Stimulated activated CD4-positive, alpha-beta T cell treated with anti-CD3 and anti-CD28 coated beads, Interleukin-1b, Interleukin-23, amount 100 ng/mL, for 24 hours (primary cell): ENCODE measurements at regions not wholly inside any gene's neighbourhood (a gene's known extent, or its start where the extent isn't known, plus 50 kb on each side); places are given as distances from the start of the nearest gene placed in this dataset.
"Not testable (repeated sequence)": the region's sequence is repeated elsewhere in the genome, so short reads cannot be mapped to it uniquely, and the experiment has no call there.

Experiments
- DNase-seq, 4 experiments: peaks; one replicate each; pipeline ENCODE4 v3.0.0-alpha.2; 2020; ENCODE audit warnings: low read depth in 4 of 4, low spot score in 1 of 4

DNA sequence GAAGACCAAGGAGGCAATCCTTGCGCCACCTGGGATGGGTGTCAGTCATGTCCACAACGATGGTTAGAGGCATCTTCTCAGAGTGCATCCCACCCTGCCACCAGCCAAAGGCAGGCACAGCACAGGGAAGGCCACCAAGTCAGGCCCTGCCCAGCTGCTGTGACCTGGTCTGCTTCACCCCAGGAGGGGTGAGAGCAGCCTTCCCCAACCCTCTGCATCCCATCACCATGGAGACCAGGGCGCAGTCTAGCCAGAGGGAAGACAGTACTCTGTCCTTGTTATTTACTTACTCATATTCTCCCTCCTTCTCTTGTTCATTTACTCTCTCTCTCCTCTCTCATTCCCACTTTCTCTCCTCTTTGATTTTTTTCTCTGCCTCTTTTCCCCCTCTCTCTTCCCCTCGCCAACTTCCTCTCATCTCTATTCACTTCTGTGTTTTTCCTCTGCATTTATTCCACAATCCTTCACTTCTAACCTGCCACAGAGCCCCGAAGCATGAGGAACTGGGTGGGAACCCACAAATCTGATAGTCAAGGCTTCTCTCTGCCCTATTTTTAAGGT, 749.4 kb downstream of the UQCRFS1 start:
- no peak for DNase-seq

DNA sequence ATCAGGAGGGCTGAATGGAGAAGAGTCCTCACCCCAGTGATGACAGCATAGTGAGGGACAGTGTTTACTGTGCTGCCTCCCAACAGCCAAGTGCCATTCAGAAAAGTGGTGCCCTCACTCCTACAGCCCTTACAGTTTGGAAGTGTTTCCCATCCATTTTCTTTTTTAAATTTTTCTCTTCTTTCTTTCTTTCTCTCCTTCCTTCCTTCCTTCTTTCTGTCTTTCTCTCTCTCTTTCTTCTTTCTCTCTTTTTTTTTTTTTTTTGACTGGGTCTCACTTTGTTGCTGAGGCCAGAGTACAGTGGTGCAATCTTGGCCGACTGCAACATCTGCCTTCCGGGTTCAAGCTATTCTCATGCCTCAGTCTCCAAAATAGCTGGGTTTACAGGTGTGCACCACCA, 755.3 kb downstream of the UQCRFS1 start:
- DNase-seq = no peak

DNA sequence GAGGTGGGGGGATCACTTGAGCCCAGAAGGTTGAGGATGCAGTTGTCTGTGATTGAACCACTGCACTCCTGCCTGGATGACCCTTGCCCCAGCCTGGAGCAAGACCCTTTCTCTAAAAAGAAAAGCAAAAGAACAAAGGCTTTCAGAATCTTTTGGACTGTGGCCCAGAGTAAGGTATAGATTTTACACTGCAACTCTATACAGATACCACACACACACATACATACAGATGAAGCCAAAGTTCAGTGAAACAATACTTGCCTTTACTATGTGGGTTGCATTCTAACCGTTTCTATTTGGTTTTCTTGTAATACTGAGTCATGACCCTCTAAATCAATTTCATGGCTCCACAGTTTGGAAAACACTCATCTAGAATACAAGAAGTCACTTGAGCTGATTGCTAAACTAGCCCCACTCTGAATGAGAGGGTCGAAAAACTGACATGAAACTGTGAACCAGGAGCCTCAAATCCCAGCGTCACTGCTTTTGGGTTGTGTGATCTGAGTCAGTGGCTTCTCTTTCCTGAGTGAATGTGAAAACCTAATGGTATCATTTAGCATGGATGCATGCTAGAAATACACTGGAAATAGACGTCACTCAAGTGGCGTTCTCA, 756.1 kb downstream of the UQCRFS1 start:
- DNase-seq = no peak

DNA sequence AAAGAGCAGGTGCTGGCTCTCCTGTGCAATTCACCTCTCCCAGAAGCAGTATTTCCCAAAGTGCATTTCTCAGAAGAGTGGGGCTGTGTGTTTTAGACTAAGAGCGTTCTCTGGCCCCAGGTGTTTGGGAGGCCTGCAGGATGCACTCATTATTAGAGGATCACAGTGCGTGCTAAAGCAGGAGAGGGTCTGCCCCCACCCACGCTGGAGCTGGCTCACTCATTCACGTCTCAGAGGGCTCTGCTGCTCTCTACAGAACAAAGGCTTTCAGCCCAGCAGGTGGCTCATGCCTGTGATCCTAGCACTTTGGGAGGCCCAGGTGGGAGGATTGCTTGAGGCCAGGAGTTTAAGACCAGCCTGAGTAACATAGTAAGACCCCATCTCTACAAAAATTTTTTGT, 756.7 kb downstream of the UQCRFS1 start:
- DNase-seq = no peak

DNA sequence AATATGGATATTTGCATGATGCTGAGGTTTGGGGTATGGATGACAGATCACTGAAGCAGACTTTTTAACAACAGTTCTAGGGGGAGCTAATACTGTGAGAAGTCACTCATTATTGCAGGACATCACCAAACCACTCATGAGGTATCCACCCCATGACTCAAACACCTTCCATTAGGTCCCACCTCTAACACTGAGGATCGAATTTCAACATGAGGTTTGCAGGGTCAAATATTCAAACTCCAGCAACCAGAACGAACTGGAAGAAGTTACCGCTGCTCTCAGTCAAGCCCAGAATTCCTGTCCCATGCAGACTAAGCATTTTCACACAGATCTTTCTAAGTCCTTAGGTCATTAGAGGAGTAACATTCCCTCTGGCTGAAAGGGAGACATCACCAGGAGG, 758.9 kb downstream of the UQCRFS1 start:
- no peak for DNase-seq

DNA sequence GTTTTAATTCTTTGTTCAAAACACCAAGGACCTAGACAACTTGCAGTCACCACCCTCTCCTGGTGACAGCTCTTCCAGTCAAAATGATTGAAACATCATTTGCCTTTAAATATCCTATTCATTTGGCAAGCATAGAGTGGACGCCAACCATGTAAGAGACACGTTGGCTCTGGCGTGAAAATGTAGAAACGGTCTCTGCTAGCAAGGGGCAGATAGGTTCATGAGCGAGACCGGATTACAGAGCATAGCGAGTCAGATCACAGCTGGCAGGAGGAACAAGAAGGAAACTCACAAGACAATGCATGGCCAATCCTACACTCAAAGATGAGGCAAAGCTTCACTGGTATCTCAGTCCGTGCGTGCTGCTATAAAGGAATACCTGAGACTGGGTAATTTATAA, 759.5 kb downstream of the UQCRFS1 start:
- no peak for DNase-seq

DNA sequence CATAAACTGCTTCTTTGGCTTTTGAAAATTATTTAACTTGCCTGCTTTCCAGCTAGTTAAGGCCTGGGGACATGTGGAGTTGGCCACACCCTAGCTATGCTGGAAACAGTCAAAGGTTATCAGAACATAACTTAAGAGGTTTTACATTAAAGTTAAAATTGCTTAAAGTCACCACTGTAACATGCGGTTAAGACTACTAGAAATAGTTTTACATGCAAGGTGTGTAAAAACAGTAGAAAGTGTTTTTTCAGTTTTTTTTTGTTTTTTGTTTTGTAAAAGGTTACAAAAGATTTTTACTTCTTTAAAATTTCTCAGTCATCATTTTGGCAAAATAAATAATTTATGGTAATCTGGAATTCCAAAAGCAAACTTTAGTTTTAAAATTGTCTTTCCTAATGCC, 763.1 kb downstream of the UQCRFS1 start:
- DNase-seq = no peak

DNA sequence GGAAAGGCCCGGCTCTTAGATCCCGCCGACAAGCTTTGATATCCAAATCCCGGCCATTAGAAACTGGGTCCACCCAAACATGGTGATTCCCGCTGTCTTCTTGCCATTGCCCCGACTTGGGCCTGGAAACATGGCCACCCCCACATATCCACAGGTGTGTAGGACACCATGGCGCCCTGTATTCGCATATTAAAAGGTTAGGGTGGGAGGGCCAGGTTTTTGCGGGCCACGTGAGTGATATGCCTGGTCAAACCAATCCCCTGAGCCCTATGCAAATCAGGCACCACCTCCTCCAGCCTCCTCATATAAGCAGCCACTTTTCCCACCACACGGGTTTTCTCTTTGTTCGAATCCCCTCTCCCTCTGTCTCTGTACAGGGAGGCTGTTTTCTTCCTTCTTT, 766.4 kb downstream of the UQCRFS1 start:
- no peak for DNase-seq

DNA sequence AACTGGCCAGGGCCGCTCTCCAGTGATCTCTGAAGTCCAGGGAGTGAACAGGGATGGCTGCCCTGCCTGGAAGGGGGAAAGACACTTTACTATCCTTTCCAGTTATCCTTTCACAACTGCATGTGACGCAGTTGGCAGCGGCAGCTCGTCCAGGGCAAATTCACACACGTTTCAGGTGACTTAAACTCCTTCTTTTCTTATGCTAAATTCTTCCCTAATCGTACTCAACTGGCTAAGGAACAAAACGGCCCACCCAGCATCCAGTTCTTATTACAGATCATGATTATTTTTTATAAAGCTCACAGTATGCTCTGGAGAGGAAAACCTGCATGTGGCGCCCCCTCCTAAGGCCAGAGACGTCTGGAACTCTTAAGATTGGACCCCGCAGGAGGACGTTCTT, 767.1 kb downstream of the UQCRFS1 start:
- no peak for DNase-seq

DNA sequence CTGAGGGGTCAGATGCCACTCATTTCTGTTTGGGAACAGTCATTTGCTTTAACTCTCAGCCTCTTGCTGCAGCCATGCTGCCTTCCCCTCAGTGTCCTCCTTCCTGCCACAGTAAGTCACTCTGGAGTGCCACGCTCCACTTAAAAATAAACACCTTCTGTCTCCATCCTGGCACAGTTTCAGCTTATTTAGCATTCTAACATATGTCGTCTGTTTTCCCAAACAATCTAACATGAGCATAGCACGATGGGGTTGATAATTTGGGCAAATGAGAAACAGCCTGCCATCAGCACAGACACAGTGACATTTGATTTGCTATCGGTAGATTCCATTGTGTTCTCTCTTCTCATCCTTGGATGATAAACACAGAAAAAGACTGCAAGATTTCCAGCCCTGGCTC, 768.6 kb downstream of the UQCRFS1 start:
- DNase-seq = no peak

DNA sequence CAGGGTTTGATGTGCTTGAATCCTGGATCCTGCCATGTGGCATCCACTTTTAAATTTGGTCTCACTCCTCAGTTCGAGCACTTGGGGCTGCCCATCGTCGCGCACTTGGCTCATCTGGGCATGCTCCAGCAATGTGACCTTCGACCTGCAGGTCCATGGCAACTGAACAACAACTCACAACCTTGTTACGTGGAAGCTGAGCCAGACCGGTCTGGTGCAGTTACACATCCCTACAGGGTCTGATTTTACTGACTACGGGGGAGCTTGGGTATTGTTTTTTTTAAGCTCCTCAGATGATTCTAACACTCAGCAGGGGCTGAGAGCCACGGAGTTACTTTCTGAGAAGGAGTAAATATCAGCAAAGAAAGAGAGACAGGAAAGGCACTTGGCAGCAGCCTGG, 769.6 kb downstream of the UQCRFS1 start:
- DNase-seq = no peak

DNA sequence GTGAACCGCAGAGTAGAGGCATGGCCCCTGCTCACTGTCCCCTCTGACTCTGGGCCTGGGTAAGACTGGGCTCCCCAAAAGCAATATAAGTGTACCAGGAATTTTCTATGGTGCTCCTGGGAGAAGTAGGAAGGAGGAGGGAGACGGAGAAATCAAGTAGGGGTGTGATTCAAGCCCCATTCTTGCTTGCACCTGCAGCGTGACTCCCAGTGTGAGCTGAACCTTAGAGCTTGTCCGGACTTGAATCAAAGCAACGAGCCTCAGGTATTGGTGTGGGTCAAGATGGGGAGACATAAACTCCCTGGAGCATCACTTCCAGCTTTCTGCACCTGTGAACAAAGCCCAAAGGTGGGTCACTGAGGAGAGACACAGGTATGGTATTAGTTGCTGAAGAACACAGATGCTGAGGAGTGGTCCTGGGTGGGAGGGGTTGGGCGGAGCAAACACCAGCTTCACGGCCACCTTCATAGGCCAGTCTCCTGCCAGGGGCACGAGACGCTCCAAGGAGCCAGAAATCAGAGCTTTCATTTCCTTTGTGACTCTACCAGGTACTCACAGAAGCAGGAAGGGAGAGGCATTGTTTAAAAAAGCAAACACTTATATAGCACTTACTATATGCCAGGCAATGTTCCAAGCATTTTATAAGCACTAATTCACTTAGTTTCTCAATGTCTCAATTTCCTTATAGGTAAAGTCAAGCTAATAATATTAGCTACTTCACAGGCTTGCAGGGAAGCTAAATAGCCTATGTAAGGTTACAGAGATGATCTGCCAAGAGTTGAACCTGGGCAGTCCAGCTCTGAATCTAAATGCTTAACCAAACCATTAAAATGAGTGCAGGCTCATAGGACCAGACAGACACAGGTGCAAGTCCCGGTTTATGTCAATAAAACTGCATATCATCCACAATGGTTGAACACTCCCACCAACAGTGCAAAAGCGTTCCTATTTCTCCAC, 775.3 kb downstream of the UQCRFS1 start:
- DNase-seq = no peak

DNA sequence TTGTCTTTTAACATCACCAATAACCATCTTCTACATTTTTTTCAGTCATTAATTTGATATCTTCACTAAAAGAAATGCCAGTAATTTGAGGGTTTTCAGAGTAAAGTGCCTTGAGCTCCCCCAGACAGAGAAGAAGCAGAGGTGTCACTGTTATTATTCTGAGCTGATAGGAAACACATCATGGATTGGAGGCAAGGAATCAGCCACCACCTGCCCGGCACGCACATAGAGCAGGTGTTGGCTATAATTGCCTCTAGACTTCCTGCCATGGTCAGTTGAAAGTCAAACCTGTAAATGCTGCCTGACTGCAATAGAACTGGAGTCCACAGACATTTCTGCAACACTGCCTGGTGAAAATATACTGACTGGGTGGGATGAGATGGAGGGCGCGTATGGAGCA, 776.6 kb downstream of the UQCRFS1 start:
- DNase-seq = no peak

DNA sequence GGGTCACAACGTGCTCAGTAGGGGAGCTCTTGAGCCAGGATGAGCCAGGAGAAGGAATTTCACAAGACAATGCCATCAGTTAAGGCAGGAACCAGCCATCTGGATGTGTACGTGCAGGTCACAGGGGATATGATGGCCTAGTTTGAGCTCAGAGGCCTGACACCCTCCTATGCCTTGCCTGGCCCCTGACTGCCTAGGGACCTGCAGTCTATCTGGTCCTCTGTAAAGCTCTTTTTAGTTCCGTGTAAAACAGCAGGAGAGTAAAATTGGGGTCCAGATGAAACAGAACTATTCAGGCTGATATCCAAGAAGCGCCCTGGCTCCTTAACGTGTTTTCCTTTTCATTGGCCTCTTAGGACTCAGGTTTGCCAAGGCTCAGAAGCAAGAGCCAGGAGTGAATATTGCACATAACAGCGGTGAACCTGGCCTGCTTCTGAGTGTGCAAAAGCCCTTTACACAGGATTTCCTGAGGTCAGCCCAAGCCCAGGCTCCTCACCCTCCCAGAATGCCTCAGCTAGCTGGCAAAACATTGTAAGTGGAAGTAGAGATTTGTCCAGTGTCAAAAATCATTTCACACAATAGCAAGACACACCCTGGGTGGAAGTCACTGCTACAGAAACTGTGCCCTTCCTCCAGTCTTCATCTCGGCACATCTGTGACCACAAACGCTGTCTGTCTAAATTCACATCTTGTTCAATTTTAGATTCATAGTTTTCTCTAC, 777.2 kb downstream of the UQCRFS1 start:
- no peak for DNase-seq

DNA sequence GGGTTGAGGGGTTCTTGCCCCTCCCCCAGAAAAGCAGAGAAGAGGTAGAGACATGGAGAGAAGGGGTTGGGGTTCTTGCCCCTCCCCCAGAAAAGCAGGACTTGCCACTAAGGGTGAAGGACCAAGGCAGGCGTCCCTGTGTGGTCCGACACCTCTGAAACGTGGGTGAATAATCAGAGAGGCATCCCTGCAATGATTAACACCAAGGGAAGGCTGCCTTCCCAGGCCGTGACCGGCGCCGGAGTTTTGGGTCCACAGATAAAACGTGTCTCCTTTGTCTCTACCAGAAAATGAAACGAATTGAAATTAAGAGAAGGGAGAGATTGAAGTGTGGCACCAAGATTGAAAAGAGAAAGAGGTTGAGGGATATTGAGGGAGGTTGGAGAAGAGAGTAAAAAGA, 778.2 kb downstream of the UQCRFS1 start:
- not testable (repeated sequence) for DNase-seq

DNA sequence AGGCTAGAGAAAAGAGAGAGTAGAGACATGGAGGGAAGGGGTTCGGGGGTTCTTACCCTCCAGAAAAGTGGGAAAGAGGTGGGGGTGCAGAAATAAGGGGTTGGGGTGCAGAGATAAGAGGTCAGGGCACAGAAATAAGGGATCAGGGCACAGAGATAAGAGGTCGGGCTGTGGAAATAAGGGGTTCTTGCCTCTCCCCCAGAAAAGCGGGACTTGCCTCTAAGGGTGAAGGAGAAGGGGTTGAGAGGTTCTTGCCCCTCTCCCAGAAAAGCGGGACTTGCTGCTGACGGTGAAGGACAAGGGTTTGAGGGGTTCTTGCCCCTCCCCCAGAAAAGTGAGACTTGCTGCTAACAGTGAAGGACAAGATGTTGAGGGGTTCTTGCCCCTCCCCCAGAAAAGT, 778.6 kb downstream of the UQCRFS1 start:
- not testable (repeated sequence) for DNase-seq

DNA sequence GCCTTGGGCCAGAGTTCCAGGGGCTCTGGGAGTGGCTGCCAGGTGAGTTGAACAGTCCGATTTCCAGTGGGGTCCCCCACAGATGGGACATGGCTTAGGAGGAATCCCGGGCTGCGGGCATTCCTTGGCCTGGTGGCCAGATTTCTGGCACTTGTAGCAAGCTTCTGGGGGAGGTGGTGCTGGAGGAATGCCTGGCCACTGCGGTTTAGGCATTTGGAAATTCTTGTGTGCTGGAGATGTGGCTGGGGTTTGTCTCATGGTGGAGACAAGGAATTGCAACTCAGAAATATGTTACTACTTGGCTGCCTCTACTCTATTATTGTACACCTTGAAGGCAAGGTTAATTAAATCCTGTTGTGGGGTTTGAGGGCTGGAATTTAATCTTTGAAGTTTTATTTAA, 779.8 kb downstream of the UQCRFS1 start:
- not testable (repeated sequence) for DNase-seq

DNA sequence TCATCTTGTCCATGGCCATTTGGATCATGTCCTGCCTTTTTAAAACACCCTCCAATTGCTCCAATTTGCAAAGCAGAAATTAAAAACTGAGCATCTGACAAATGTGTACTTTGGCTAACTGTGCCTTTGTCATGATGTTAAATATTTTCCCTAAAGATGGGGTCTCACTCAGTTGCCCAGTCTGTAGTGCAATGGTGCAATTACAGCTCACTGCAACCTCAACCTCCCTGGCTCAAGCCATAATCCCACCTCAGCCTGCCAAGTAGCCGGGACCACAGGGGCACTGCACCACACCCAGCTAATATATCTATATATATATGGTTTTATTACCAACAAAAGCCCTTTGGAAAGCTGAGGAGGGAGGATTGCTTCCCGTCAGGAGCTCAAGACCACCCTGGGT, 782.7 kb downstream of the UQCRFS1 start:
- no peak for DNase-seq

DNA sequence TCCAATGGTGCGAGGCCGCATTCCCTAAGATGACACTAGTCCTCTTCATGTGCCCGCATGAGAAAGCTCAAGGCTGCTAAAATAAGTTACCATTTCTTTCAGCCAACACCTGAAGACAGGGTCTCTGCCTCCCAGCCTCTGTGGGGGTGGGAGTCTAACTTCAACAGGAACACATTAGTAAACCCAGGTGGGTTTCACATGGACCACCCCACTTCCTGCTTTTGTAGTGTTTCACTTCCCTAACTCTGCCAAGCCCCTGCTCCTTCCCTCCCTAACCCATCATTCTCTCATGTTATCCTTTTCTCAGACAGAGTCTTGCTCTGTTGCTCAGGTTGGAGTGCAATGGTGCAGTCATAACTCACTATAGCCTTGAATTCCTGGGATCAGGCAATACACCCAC, 783.6 kb downstream of the UQCRFS1 start:
- no peak for DNase-seq

DNA sequence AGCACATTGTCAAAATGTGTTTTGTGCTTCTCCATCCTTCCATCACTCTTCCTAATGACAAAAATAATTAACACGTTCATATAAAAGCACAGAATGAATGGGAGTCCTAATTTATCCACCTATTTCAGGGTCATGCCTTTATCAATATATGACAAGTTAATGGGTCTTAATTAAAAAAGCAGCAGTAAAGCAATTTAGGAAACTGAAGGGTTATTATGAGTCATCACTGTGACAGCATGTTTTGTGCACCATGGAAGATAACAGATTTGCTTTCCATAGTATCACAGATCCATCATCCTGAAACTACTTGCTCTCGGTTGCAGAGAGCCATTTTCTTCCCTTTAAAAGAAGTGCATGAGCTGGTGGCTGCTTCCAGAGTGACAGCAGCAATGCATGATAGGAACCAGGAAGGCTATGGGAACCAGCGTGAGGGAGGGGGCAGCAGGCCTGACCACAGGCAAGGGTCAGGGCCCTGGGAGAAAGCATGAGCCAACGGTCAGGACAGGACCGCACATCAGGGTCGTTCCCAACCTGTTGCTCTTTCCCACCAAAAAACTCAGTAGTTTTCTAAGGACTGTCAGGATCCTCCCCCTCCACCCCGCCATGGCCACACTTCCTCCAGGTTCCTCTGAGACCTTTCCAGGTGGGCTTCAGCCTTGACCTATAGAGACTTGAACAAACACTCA, 784.1 kb downstream of the UQCRFS1 start:
- no peak for DNase-seq
